ENCODE measurements at regions not wholly inside any gene's neighbourhood (a gene's known extent, or its start where the extent isn't known, plus 50 kb on each side); places are given as distances from the start of the nearest gene placed in this dataset.

- Histone ChIP-seq H3K27ac (ENCODE audit: low read depth, low read length) (no peak overlapping the region), H3K4me3 (ENCODE audit: low read length in 2 of 2) (no peak overlapping the region), H3K9me3 (ENCODE audit: control insufficient read depth in 1 of 2, low read length in 2 of 2) (no peaks in the 10 kb centered on the region), H3K27me3 (ENCODE audit: insufficient read depth, low read length) (no peaks in the 10 kb centered on the region), H3K4me1 (ENCODE audit: insufficient read depth, low read length) (no peaks in the 10 kb centered on the region), H3K36me3 (ENCODE audit: insufficient read depth, low read length) (no peaks in the 10 kb centered on the region)
- Mint-ChIP-seq H3K9me3 (peaks cover 0 to 9% (median 3%) of the 10 kb centered on the region in 8 donors), H3K27me3 (no peaks in the 10 kb centered on the region), H3K4me1 (no peaks in the 10 kb centered on the region), H3K36me3 (no peaks in the 10 kb centered on the region), H3K27ac (no peak overlapping the region), H3K4me3 (no peak overlapping the region)
- intact Hi-C loops (cut with micrococcal nuclease) = no loop called here
- ChIA-PET CTCF (ENCODE audit: partially characterized antibody) (no interaction called here), POLR2A (ENCODE audit: partially characterized antibody) (no interaction called here)
- no peak for DNase-seq
Measured at GRCh38 chr3:147187687-147188086, 218.7 kb downstream of the ZIC4 start.

GRCh38 chr3:147185781-147186180, 220.6 kb downstream of the ZIC4 start:
- H3K4me3 Mint-ChIP-seq = no peak overlapping the region
- Histone ChIP-seq H3K9me3 (ENCODE audit: control insufficient read depth in 1 of 2, low read length in 2 of 2) (no peaks in the 10 kb centered on the region), H3K4me3 (ENCODE audit: low read length in 2 of 2) (no peak overlapping the region), H3K27ac (ENCODE audit: low read depth, low read length) (no peak overlapping the region), H3K4me1 (ENCODE audit: insufficient read depth, low read length) (no peaks in the 10 kb centered on the region), H3K27me3 (ENCODE audit: insufficient read depth, low read length) (no peaks in the 10 kb centered on the region), H3K36me3 (ENCODE audit: insufficient read depth, low read length) (no peaks in the 10 kb centered on the region)
- no peak for DNase-seq
- H3K9me3 Mint-ChIP-seq = peaks cover 0 to 6% (median 3%) of the 10 kb centered on the region in 8 donors
- H3K27ac Mint-ChIP-seq = no peak overlapping the region
- intact Hi-C loops (cut with micrococcal nuclease) = no loop called here
- POLR2A ChIA-PET (ENCODE audit: partially characterized antibody) = no interaction called here
- H3K36me3 Mint-ChIP-seq = no peaks in the 10 kb centered on the region
- CTCF ChIA-PET (ENCODE audit: partially characterized antibody) = no interaction called here
- no peaks in the 10 kb centered on the region for H3K27me3 Mint-ChIP-seq
- no peaks in the 10 kb centered on the region for H3K4me1 Mint-ChIP-seq

GRCh38 chr3:147184794-147185193, 221.5 kb downstream of the ZIC4 start:
- H3K4me3 ChIP-seq (ENCODE audit: low read length in 2 of 2) = no peak overlapping the region
- intact Hi-C loops (cut with micrococcal nuclease) = no loop called here
- ChIA-PET POLR2A (ENCODE audit: partially characterized antibody) (no interaction called here), CTCF (ENCODE audit: partially characterized antibody) (no interaction called here)
- no peaks in the 10 kb centered on the region for H3K27me3 ChIP-seq (ENCODE audit: insufficient read depth, low read length)
- Mint-ChIP-seq H3K27ac (no peak overlapping the region), H3K36me3 (no peaks in the 10 kb centered on the region), H3K27me3 (no peaks in the 10 kb centered on the region), H3K4me1 (no peaks in the 10 kb centered on the region), H3K9me3 (peaks cover 0 to 5% (median 1%) of the 10 kb centered on the region in 8 donors), H3K4me3 (no peak overlapping the region)
- no peak for DNase-seq
- H3K36me3 ChIP-seq (ENCODE audit: insufficient read depth, low read length) = no peaks in the 10 kb centered on the region
- no peaks in the 10 kb centered on the region for H3K9me3 ChIP-seq (ENCODE audit: control insufficient read depth in 1 of 2, low read length in 2 of 2)
- no peaks in the 10 kb centered on the region for H3K4me1 ChIP-seq (ENCODE audit: insufficient read depth, low read length)
- no peak overlapping the region for H3K27ac ChIP-seq (ENCODE audit: low read depth, low read length)

GRCh38 chr3:147173257-147173656, 233.1 kb downstream of the ZIC4 start:
- Histone ChIP-seq H3K27me3 (ENCODE audit: insufficient read depth, low read length) (no peaks in the 10 kb centered on the region), H3K4me3 (ENCODE audit: low read length in 2 of 2) (no peak overlapping the region), H3K4me1 (ENCODE audit: insufficient read depth, low read length) (no peaks in the 10 kb centered on the region), H3K9me3 (ENCODE audit: control insufficient read depth in 1 of 2, low read length in 2 of 2) (no peaks in the 10 kb centered on the region), H3K36me3 (ENCODE audit: insufficient read depth, low read length) (no peaks in the 10 kb centered on the region), H3K27ac (ENCODE audit: low read depth, low read length) (no peak overlapping the region)
- no peak for DNase-seq
- ChIA-PET POLR2A (ENCODE audit: partially characterized antibody) (no interaction called here), CTCF (ENCODE audit: partially characterized antibody) (no interaction called here)
- Mint-ChIP-seq H3K4me3 (no peak overlapping the region), H3K27ac (no peak overlapping the region), H3K4me1 (no peaks in the 10 kb centered on the region), H3K36me3 (no peaks in the 10 kb centered on the region), H3K9me3 (peaks cover 0 to 6% (median 4%) of the 10 kb centered on the region in 8 donors), H3K27me3 (no peaks in the 10 kb centered on the region)
- intact Hi-C loops (cut with micrococcal nuclease) = no loop called here

GRCh38 chr3:147162743-147163142, 243.6 kb downstream of the ZIC4 start:
- intact Hi-C loops (cut with micrococcal nuclease) = no loop called here
- CTCF ChIA-PET (ENCODE audit: partially characterized antibody) = no interaction called here
- no peak for DNase-seq
- no peaks in the 10 kb centered on the region for H3K27me3 Mint-ChIP-seq
- H3K9me3 ChIP-seq (ENCODE audit: control insufficient read depth in 1 of 2, low read length in 2 of 2) = no peaks in the 10 kb centered on the region
- POLR2A ChIA-PET (ENCODE audit: partially characterized antibody) = no interaction called here
- no peak overlapping the region for H3K27ac Mint-ChIP-seq
- no peaks in the 10 kb centered on the region for H3K4me1 ChIP-seq (ENCODE audit: insufficient read depth, low read length)
- no peaks in the 10 kb centered on the region for H3K4me1 Mint-ChIP-seq
- no peak overlapping the region for H3K4me3 Mint-ChIP-seq
- H3K27me3 ChIP-seq (ENCODE audit: insufficient read depth, low read length) = no peaks in the 10 kb centered on the region
- H3K4me3 ChIP-seq (ENCODE audit: low read length in 2 of 2) = no peak overlapping the region
- H3K27ac ChIP-seq (ENCODE audit: low read depth, low read length) = no peak overlapping the region
- peaks cover 0 to 14% (median 4%) of the 10 kb centered on the region in 8 donors for H3K9me3 Mint-ChIP-seq
- H3K36me3 Mint-ChIP-seq = no peaks in the 10 kb centered on the region
- no peaks in the 10 kb centered on the region for H3K36me3 ChIP-seq (ENCODE audit: insufficient read depth, low read length)

- intact Hi-C loops (cut with micrococcal nuclease) = no loop called here
- CTCF ChIA-PET (ENCODE audit: partially characterized antibody) = no interaction called here
- H3K9me3 Mint-ChIP-seq = peaks cover 0 to 19% (median 6%) of the 10 kb centered on the region in 8 donors
Measured at GRCh38 chr3:147161833-147162232, 244.5 kb downstream of the ZIC4 start.

GRCh38 chr3:147160984-147161383, 245.4 kb downstream of the ZIC4 start:
- no peaks in the 10 kb centered on the region for H3K27me3 Mint-ChIP-seq
- Histone ChIP-seq H3K27ac (ENCODE audit: low read depth, low read length) (no peak overlapping the region), H3K4me1 (ENCODE audit: insufficient read depth, low read length) (no peaks in the 10 kb centered on the region), H3K36me3 (ENCODE audit: insufficient read depth, low read length) (no peaks in the 10 kb centered on the region), H3K9me3 (ENCODE audit: control insufficient read depth in 1 of 2, low read length in 2 of 2) (no peaks in the 10 kb centered on the region), H3K27me3 (ENCODE audit: insufficient read depth, low read length) (no peaks in the 10 kb centered on the region), H3K4me3 (ENCODE audit: low read length in 2 of 2) (no peak overlapping the region)
- H3K4me1 Mint-ChIP-seq = no peaks in the 10 kb centered on the region
- CTCF ChIA-PET (ENCODE audit: partially characterized antibody) = no interaction called here
- no peak for DNase-seq
- intact Hi-C loops (cut with micrococcal nuclease) = no loop called here
- no peak overlapping the region for H3K4me3 Mint-ChIP-seq
- H3K27ac Mint-ChIP-seq = no peak overlapping the region
- POLR2A ChIA-PET (ENCODE audit: partially characterized antibody) = no interaction called here
- H3K9me3 Mint-ChIP-seq = peaks cover 0 to 20% (median 7%) of the 10 kb centered on the region in 8 donors
- H3K36me3 Mint-ChIP-seq = no peaks in the 10 kb centered on the region

More at GRCh38 chr3:147161833-147162232, 244.5 kb downstream of the ZIC4 start:
- Mint-ChIP-seq H3K4me1 (no peaks in the 10 kb centered on the region), H3K27me3 (no peaks in the 10 kb centered on the region), H3K4me3 (no peak overlapping the region), H3K27ac (no peak overlapping the region), H3K36me3 (no peaks in the 10 kb centered on the region)
- Histone ChIP-seq H3K27me3 (ENCODE audit: insufficient read depth, low read length) (no peaks in the 10 kb centered on the region), H3K36me3 (ENCODE audit: insufficient read depth, low read length) (no peaks in the 10 kb centered on the region), H3K4me3 (ENCODE audit: low read length in 2 of 2) (no peak overlapping the region), H3K27ac (ENCODE audit: low read depth, low read length) (no peak overlapping the region), H3K9me3 (ENCODE audit: control insufficient read depth in 1 of 2, low read length in 2 of 2) (no peaks in the 10 kb centered on the region), H3K4me1 (ENCODE audit: insufficient read depth, low read length) (no peaks in the 10 kb centered on the region)
- POLR2A ChIA-PET (ENCODE audit: partially characterized antibody) = no interaction called here
- DNase-seq = no peak

- Histone ChIP-seq H3K4me1 (ENCODE audit: insufficient read depth, low read length) (no peaks in the 10 kb centered on the region), H3K27ac (ENCODE audit: low read depth, low read length) (no peak overlapping the region), H3K36me3 (ENCODE audit: insufficient read depth, low read length) (no peaks in the 10 kb centered on the region), H3K27me3 (ENCODE audit: insufficient read depth, low read length) (no peaks in the 10 kb centered on the region), H3K9me3 (ENCODE audit: control insufficient read depth in 1 of 2, low read length in 2 of 2) (no peaks in the 10 kb centered on the region), H3K4me3 (ENCODE audit: low read length in 2 of 2) (no peak overlapping the region)
- Mint-ChIP-seq H3K27ac (no peak overlapping the region), H3K4me3 (no peak overlapping the region), H3K36me3 (no peaks in the 10 kb centered on the region), H3K27me3 (no peaks in the 10 kb centered on the region), H3K9me3 (peaks cover 0 to 26% (median 10%) of the 10 kb centered on the region in 8 donors), H3K4me1 (no peaks in the 10 kb centered on the region)
- intact Hi-C loops (cut with micrococcal nuclease) = no loop called here
- ChIA-PET CTCF (ENCODE audit: partially characterized antibody) (no interaction called here), POLR2A (ENCODE audit: partially characterized antibody) (no interaction called here)
- no peak for DNase-seq
Measured at GRCh38 chr3:147159141-147159540, 247.2 kb downstream of the ZIC4 start.

Data from CD4-positive, alpha-beta memory T cell (primary cell).